Suppressor macrophage treated with lipopolysaccharide for 4 hours (primary cell): ENCODE measurements at regions not wholly inside any gene's neighbourhood (a gene's known extent, or its start where the extent isn't known, plus 50 kb on each side); places are given as distances from the start of the nearest gene placed in this dataset.

ENCODE experiments used
- DNase-seq: peaks from one replicate; pipeline ENCODE4 v3.0.0-alpha.2; 2020

DNA sequence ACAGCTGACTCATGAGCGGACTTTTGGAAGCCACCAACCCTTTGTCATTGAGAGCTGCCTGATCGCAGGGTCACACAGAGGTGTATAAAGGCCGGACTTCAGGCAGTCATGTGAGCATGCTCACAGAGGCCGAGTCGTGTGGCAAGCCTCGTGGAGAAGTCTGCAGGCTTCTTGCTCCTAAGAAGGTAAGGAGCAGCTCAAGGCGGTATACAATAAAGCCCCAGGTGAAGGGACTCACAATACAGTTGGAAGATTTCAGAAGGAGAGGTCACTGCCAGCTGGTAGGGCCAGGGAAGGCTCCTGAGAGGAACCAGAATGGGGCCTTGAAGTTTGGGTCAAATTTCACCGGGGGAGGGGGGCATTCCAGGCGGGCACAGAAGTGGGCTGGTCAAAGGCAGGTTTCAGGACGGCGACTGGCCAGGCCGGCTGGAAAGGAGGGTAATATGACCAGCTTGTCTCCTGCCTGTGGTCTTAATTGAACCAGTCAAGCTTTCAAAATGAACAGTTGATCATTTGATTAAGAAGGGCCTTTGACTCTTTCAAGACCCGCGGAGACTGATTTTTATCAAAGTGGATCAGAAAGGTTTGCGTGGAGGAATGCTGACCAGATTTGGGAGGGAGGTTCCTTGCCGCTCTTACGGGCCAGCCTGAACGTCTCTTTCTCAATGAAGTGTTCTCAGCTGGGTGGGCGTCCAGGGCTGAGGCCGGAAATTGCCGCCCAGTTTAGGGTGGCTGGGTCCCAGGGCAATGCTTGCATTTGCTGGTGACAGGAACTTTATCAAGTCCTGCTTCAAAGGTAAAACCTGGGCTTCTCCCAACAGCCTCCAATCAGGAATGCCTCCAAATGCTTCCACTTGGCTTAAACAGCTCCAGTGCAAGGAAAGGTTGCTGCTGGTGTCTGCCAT lies 178.6 kb downstream of the EMX2 start:
- no peak for DNase-seq

DNA sequence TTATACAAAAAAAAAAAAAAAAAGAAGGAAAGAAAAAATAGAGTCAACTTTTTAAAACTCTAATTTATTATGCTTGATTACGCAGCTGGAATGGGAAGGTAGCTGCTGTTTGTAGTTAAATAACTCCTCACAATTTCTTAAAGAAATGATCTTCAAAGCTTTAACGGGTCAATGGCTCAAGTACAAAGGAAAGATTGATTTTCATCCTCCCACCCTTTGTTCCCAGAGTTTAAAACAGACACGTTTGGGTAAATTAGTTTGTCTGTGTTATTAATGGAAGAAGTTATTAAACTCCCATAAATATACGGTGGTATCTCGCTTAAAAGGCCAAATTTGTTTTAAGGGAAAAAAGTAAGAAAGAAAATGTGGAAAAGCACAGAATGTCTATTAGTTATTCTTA lies 179.3 kb downstream of the EMX2 start:
- no peak for DNase-seq

DNA sequence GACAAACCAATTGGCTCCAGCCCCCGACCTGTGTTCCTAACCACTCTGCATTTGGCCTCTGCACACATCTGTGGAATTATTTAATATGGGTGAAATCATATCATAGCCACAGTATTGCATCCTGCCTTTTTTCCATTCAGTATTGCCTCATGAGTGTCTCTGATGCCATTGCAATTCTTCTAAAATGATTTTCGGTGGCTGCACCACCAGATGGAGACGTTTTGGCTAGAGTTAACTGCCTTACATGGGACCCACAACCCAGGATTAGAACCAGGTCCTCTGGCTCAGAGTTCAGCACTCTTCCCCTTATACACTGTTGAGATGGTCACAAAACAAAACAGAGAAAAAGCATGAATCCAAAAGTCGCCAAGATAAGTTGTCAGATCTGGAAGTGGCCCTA lies 180.8 kb downstream of the EMX2 start:
- no peak for DNase-seq

DNA sequence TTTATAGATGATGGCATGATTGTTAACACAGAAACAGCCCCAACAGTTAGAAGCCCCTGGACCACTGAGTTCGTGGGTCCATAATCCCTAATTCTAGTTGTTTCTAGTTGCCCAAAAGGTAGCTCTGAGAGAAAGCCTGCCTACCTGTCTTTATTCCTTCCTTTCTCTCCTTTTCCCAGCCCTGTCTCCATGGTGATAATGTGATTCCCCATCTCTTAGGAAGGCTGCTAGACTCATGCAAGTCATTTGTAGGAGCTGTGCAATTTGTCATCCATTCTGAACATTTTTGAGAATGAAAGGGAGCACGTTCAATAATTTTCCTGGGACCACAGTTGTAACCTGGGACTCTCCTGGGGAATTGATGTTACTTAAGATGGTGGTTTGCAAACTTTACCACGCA lies 183.4 kb downstream of the EMX2 start:
- DNase-seq = no peak

DNA sequence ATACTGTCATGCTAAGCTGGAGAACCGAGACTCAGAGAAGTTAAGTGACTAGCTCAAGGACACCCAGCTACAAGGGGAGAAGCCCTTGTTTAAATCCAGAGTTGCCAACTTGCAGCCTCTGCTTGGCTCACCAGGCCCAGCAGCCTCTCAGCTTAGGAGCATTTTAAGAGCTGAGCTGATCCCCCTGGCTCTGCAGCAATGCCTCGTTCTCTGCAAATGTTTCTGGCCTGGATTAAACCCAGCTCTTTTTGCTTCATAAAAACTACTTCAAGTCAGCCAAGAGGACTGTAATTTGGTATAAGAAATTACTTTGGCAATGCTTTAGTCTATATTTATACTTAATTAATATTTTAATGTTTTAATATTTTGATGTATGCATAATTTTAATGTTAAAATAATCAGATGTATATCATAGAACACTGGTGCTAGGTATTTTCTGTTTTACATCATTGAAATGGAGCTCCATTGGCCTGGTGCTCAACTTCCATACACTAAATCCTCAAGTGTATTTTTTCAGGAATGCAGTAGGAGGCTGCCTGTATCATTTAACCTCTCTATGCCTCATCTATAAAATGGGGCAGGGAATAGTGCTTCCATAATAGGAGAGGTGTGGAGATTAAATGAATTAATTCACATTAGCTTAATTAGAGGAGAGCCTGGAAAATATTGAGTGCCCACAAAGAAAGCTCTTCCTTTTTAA lies 184.2 kb downstream of the EMX2 start:
- DNase-seq = no peak

DNA sequence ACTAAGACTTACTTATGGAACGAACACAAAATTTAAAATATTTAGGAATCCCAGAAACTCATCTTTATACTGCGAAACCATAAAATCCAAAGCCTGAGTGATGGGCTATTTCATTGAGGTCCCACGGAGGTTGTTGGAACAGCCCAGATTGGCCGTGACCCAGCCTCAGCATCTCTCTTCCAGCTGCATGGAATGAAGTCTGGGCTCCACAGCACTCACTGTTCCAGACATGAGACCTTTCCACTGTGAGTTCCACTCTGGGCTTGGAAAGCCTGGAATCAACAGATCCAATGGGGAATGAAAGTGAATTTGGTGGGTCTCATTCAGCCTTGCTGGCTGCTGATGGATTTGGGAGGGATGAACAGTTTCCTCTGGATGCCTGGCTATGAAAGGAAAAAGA lies 184.9 kb downstream of the EMX2 start:
- no peak for DNase-seq

DNA sequence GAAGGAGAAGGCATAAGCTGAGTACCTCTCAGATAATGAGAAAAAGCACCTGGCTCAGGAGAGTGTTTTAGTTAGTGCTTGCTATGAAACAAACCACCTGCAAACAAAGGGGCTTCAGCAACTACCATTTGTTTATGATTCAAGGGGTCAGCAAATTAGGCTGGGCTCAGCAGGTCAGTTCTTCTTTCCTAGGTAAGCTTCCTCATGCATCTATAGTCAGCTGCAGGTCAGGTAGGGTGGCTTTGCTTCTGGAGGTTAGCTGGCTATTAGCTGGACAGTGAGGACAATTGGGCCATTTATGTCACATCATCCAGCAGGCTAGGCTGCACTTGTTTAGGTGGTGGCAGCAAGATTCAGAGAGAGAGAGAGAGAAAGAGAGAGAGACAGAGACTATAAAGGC lies 185.5 kb downstream of the EMX2 start:
- DNase-seq = no peak

DNA sequence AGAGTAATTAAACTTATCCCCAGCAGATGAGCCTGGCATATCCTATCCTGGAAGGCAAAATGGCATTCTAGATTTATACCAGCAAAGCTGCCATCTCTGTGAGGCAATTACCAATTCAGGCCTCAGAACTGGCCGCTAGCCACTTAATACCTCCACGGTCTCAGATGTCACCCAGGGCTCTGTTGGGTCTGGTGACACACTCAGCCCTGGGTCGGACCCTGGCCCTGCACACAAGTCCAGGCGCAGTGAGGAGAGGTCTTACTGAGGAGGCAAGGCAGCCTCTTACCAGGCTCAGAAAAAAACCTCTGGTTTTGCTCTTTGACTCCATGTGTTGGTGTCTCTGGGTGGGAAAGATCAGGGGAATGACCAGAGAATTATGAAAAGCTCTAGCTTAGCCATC lies 186.6 kb downstream of the EMX2 start:
- no peak for DNase-seq

DNA sequence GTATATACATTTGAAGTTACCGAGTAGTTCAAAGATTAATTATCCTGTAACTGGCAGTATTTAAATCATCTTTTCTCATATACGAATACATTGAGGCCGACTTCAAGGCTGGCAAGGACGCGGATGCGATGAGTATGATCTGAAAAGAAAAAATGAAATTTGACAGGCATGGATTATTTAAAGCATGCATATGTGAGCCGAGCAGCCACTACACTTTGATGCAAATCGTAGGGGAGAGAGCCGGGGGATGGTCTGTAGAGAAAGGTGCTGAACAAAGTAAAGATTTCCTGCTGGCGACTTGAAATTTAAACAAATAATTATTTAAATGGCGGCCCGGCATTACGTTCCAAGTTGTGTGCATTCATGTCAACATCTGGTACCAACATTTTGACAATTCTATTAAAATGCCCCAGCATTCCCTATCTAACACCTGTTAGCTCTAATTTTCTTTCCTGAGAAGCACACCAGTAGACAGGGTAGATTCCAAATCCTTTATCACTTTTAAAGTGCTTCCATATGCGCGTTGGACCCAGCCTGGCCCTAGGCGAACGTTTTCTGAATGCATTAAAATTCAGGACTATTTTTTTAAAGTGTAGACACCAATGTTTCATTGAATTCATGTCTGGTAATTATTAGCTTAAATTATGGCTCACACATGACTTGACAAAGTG lies 188.7 kb downstream of the EMX2 start:
- DNase-seq = no peak

DNA sequence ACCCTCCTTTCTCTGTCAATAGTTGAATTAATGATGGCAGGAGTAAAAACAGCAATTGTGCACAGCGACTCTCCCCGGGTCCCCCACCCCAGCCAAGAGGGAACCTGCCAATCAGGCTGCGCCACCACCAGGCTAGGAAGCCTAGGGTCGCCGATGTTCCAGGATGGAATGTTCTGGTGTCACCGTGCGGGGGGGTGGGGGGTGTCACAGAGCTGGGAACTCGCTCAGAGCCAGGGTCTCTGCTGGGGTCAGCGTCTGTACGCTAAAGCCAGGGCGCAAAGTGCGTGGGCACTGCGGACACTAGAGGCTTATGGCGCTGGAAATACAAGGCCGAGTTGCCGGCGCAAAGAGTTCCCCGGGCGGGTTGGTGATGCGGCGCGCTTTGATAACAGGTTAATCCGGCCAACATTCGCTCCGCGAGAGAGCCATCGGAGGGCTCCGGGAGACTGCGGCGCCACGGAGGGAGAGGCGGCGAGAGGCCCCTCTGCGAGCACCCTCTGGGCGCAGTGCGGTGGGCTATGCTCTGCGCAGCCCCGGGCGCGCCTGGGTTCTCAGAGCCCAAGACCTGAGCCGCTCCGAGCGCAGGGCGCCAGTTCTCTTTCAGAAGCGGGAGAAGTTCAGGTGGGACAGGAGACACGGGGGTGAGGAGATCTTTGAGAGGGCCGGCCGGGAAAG lies 192.3 kb downstream of the EMX2 start:
- DNase-seq = no peak

DNA sequence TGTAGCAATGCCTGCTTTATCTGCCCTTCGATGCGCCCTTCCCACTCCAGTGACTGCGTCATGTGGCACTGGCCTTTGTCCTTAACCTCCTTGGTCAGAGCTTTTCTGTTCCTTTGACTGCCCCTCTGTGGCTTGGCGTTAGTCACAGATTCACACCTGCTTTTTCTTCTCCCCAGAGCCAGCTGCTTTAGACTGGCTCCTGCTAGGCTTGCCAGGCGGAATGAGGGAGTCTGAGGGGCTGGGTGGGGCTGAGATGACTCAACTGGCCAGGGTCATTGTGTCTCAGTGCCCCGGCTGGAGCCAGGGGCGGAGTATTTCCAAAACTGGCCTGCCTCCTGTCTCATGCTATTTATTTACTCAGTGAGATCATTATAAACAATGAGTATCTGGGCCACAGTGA lies 194.1 kb downstream of the EMX2 start:
- no peak for DNase-seq

DNA sequence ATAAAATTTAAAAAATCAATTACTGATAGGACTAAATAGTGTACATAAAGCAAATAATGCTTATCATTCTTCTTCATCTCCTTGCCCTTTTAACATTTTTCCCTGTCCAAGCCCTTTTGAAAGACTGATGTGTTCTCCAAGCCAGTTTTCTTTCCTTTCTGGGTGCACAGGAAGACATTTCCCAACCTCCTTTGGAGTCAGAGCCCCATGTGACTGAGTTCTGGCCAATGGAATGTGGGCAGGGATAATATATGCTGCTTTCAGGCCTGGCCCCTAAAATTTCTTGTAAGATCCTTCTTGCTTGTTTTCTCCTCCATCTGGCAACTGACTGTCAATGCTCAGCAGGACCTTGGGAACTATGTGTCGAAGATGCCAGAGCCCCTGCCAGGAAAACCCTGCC lies 197.5 kb downstream of the EMX2 start:
- no peak for DNase-seq

DNA sequence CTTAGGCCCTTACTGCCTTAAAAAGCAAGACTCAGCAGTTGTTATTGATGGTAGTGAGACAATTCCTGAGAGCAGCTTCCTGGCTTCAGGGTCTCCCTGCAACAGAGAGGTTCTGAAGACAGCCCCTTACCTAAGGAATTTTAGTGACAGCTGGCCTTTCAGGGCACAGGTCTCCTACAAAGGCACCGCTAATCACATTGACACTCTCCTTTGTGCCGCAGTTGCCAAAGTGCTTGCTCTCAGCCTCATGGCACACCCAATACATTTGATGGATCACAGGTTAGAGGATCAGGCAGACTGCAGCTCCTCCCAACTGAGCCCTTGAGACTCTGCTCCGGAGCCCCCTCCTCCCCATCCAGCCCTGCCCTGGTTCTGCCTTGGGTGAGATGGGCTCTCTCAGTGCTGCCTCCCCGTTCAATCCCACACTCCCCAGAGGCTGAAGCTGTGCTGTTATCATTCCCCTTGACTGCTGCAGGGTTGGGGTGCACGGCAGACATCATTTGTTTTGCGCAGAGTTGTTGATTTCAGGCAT lies 198.2 kb downstream of the EMX2 start:
- DNase-seq = no peak

DNA sequence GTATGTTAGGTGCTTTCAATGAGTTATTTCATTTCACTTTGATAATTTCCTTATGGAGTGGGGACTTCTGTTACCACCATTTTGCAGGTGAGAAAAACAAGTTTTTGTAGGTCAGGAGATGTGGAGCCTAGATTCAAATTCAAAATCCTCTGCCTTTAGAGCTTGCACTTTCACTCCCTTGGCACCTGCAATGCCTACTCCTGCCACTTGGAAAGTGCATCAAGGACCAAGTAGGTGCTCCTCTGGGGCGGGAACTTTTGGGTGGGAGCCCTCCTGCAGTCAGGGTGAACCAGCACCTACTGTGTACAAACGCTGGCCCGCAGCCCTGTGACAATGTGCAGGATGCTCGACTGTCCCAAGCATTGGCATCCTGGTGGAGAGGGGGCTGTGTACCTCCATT lies 199.0 kb downstream of the EMX2 start:
- DNase-seq = no peak

DNA sequence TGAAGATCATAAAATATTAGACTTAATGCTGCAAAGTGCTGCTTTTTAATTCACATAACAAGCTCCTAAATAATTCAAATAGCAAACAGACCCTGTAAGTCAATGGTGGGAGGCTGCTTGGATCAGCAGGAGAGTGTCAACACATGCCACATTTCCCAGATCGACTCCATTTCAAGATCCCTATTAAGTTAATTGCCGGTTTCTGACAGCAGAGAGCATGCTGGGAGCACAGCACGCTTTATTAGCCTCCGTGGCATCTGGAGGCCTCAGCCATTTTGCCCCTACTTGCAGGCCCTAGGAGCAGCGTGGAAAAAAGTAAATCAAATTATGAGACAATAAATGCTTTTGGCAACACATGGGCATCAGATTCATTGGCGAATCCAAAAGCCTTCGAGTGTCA lies 201.0 kb downstream of the EMX2 start:
- no peak for DNase-seq

DNA sequence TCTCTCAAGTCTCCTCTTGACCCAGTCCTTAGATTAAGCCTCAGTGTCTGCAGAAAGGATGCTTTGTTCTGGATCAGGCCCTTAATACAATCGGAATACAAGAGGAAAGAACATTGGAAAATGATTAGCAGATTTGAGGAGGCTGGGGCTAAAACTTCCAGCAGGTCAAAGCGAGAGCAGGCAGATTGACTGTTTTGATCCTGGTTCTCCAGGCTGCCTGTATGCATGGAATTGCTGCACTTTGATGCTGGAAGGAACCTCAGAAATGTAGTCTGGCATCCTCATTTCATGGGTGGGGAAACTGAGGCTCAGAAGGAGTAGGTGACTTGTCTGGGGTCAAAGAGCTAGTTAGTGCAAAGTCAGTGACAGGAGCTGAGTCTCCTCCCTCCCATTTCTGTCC lies 202.8 kb downstream of the EMX2 start:
- no peak for DNase-seq

DNA sequence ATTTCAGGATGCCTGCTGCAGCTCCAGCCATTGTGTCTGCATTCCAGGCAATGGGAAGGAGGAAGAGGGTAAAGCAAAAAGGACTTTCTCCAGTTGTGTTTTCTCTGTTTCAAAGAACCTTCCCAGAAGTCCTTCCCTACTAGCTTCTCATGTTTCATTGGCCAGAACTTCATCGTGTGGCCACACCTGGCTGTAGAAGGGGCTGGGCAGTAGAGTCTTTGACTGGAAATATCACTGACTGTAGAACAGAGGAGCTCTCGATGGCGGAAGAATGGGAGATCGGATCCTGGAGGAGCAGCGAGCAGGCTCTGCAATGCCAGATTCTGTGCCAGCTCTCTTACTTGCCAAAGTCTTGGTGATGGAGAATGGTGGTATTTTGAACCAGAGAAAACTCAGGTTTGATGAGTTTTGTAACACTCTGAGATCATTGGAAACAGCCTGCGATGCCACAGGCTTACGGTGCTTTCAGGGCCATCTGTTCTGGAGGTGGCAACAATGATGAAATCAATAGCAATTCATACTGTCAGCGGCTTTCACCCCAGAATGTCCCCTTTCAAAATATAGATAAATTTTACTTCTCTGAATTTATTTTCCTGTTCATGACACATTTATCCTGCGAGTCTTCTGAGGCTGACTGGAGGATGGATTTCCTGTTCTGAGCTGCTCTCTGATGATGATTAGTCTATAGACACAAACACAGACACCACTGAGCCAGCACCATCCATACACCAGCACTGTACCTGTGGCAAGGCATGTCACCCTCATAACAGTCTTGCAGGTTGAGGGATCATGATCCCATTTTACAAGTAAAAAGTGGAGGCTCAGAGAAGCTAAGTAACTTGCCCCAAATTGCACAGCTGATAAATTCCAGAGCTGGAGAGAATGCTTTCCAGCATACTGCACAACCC lies 204.2 kb downstream of the EMX2 start:
- no peak for DNase-seq

DNA sequence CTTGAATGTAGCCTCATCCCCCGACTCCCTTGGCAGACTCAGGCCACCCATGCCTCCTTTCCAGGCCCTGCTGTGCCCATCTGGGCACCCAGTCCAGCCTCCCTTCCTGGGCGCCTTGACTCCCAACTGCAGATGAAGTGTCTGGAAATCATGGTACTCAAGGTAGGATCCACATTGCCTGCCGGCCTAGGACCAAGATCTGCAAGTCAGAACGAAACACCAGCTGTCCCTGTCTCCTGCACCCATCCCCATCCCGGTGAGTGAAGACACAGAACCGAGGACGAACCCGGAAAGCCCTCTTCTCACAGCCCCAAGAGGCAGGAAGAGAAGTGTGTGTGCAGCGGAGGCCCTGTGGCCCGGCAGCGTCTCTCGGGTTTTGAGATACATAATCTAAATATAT lies 205.1 kb downstream of the EMX2 start:
- no peak for DNase-seq

DNA sequence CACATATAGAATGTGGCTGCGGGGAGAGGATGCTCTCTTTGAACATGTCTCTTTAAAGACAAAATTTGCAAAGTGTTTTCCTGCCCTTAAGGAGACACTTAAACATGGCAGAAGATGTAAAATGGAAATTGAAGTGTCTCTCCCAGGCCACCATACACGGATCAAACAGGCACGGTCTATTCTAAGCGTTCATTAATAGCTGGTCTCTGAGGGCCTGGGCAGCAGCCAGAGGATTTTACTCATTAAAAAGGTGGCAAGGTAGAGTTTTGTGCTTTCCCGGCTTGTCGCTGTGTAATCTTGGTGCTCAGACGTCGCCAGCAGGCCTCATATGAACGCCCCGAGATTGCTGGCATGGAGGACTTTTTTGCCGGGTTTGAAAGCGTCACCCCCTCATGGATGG lies 205.5 kb downstream of the EMX2 start:
- no peak for DNase-seq

DNA sequence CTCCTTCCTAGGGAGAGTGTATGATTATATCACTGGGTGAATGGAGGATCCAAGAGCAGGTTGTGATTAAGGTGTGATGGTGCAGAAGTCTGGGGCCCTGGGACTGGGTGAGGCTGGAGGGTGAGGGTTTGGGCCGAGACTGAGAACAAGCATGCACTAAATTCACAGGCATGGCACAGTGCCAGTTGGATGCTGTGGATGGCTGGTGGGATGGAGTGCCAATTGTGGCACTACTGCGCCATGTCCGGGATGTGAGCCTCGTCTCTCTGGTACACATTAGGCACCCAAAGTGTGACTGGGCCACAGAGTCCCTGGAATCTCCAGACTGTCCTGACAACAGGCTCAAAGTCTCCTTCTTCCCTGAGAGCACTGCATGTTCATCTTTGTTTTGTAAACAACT lies 208.1 kb downstream of the EMX2 start:
- DNase-seq = no peak

DNA sequence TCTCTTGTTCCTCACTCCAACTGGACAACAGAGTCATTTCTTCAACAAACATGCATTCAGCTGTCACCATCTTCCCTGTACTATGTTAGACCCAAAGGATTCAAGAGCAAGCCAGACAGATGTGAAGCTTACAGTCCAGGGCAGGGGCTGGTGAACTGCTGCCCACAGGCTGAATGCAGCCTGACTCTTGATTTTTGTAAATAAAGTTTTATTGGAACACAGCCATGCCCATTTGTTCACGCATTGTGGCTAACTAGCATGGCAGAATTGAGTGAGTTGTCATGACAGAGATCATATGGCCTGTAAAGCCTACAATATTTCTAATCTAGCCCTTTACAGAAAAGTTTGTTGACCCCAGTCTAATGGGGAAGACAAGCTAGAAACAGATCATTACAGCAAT lies 208.7 kb downstream of the EMX2 start:
- no peak for DNase-seq

DNA sequence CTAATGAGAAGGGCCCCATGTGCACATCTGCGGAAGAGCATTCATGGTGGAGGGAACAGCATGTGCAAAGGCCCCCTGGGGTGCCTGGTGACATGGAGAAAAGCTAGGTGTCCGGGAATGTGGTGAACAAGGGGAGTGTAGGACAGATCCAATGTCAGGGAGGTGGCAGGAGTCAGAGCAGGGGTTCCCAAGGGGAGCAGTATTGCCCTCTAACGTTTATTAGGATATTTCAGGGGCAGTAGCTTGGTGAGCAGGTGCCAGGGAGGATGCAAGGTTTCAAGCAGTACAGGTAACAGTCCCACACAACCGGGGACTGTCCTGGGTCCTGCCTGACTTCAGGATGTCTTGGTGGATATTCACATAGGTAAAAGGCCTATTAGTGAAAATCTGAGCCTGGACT lies 209.6 kb downstream of the EMX2 start:
- DNase-seq = no peak
